ENCODE measurements at regions not wholly inside any gene's neighbourhood (a gene's known extent, or its start where the extent isn't known, plus 50 kb on each side); places are given as distances from the start of the nearest gene placed in this dataset.

- TF ChIP-seq, protein P1, sequence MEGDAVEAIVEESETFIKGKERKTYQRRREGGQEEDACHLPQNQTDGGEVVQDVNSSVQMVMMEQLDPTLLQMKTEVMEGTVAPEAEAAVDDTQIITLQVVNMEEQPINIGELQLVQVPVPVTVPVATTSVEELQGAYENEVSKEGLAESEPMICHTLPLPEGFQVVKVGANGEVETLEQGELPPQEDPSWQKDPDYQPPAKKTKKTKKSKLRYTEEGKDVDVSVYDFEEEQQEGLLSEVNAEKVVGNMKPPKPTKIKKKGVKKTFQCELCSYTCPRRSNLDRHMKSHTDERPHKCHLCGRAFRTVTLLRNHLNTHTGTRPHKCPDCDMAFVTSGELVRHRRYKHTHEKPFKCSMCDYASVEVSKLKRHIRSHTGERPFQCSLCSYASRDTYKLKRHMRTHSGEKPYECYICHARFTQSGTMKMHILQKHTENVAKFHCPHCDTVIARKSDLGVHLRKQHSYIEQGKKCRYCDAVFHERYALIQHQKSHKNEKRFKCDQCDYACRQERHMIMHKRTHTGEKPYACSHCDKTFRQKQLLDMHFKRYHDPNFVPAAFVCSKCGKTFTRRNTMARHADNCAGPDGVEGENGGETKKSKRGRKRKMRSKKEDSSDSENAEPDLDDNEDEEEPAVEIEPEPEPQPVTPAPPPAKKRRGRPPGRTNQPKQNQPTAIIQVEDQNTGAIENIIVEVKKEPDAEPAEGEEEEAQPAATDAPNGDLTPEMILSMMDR (IDR thresholded peaks at IDR 0.05): no peak
- TF ChIP-seq POLR2A (IDR thresholded peaks at IDR 0.05): no peak
Measured at GRCh38 chr4:155515444-155516075, 138.8 kb upstream of the MAP9 start.

Measured in uterus (tissue), 2 donors.